Kidney tubule cell (primary cell): ENCODE measurements at regions not wholly inside any gene's neighbourhood (a gene's known extent, or its start where the extent isn't known, plus 50 kb on each side); places are given as distances from the start of the nearest gene placed in this dataset.
A peak's percentile ranks its signal among the peaks of the same experiment; 100 is the strongest.

Experiments
- DNase-seq: peaks from one replicate; pipeline ENCODE4 v3.0.0-alpha.2; 2018; ENCODE audit warnings: low spot score

DNA sequence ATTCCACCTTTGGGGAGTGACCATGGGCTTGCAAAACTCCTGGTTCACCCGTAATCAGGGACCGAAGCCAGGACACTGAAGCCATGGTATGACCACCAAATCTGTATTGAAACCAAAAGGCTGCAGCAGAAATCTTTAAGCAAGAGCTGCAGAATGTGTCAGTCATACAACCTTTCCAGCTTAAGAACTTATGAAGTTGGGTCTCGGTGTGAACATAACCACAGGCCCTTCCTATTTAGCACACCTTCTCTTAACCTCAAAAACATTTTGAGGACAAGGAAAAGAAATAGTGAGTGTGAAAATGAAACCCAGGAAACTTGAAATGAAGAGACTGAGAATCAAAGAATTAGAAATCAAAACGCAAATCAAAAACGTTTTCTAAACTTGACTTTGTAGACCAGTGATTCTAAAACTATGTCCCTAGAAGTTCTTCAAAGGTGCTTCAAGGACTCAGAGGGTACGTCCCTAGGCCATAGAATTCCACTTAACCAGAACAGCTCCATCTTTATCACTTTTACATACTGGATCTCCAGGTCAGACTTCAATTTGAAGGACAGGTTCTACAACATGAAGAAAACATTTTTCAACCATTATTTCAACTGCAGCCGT lies 231.6 kb upstream of the GRIP1 start:
- no peak for DNase-seq

DNA sequence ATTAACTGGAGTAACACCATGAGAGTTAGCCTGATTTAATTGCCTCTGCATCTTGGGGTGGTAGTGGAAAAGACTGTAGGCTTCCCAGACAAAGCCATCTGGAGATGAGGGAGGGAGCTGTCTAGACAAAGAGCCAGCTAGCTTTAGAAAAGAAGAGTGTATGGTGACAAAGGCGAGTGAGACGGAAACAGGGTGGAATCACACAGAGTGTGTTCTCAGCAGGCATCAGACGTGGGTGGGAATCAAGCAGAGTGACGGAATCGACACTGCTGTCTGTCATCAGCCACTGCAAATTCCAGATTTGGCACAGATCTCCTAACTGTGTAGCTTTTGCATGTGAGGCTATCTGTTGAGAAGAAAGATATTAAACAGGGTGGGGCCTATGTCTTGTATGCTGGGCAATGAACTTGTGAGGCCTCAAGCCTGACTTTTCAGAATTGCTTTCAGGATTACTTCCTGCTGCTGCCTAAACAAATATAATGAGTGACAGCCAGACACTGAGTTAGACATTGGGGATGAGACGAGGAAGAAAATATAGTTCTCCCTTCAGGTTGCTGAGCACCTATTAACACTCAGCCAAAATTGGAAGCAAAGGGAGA lies 236.5 kb upstream of the GRIP1 start:
- no peak for DNase-seq

DNA sequence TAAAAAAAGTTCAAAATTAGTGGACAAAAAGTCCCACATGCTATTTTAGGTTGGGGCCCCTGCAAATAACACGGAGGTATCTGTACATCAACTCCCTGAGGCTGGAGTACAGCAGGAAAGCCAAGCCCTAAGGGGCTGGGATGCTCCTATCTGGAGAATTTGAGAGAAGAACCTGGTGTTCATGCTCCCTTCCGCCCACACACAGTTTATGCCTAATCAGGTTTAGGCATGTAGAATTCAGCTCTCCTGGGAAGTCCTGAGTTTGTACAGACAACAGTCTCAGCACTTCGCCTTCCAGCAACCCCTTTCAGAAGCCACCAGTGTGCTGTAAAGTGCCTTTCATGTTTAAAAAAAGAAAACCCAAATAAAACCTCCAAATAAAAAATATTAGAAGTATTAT lies 237.3 kb upstream of the GRIP1 start:
- DNase-seq = no peak

DNA sequence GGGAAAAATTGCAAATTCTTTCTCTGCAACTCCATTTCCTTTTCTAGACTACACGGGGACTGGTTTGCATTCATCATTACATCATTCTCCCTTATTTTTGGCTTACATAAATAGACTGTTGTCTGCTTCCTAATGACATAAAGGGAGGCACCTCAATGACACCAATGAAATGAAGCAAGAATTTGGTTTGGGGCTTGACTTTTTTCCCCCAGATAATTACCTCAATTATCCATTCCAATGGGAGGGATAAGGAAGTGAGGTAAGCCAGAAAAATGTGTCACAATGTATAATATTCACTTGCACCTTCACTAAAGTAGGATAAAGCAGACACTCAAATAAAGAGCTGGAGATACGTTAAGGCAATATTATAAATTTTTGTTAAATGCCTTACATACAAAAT lies 240.6 kb upstream of the GRIP1 start:
- no peak for DNase-seq

DNA sequence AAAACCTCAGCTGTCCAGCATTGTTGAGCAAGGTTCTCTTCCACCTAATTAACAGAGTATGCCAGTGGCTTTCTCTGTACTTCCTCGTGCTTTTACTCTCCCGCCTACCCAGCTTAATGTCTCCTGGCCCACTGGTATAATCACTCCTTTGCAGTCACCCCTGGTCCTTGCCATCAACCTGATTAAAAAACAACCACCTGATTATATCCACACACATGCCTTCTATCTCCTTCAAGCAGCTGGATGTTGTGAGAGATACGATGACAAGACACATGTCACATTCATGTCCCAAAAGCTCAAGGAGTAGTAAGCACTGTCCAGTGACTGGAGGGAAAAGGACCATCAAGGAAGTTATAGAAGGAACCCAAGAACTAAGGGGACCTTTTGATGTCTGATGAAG lies 241.3 kb upstream of the GRIP1 start:
- no peak for DNase-seq

DNA sequence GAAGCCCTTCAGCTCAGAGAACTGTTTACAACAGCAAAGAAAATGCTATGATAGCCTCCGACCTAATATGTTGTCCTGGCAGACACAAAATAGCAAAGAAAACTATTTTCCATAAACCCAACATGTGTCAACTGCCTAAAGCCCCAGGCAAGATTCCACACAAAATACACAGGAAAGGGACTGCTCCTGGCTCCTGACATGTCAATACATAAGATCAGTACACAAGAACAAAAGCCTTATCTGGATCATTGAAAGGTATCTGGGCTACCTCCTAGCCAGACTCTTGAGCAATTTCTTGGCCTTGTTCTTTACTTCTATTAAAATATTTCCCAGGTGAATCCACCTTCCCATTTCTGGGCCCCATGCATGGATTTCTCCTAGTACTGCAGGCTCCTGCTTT lies 242.3 kb upstream of the GRIP1 start:
- no peak for DNase-seq

DNA sequence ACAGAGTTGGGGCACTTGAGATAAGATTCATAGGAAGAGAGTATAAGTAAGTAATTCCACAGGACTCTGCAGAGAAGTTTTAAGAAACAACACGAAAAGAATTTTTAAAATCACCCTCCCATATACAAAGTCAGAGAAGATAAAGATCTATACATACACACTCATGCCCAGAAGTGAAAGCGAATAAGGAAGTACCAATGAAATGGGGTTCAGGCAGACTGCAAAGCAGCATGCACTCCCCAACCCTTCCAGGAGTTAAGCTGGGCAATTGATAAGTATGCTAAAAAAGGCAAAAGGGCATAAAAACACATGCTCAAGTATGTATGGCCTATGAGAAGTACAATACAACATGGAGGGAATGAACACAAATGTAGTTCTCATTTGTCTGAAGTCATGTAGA lies 246.2 kb upstream of the GRIP1 start:
- no peak for DNase-seq

DNA sequence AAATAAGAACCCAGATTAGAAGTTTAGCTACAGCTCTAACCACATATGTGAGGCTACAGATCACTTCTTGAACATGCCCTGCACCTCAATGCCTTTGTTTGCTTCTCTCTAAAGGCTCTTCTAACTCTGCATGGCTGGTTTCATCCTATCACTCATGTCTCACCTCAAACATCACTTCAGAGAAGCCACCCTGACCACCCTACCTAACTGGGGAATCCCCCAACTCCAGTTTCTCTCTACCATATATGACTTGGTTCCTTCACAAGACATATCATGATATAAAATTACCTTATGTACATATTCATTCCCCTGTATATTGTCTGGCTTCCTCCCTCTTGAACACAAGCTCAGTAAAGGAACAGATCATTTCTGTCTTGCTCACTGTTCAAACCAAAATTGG lies 250.2 kb upstream of the GRIP1 start:
- DNase-seq = no peak

DNA sequence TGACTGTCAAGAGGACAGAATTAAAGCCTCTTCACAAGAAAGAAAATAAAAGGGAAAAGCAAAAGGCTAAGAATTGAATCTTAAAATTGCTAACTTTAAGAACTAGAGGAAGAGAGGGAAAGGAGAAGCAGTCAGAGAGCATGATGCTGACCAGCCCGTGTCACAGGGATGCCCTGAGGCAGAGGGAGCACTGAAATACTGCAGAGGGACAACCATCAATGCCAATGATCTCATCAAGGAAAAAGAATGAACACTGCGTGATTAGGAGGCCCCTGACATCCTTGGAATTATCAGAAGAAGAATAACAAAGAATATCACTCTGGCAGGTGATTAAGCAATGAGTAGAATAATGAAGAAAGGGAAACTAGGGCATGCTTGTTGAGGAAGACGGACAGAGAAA lies 252.2 kb upstream of the GRIP1 start:
- DNase-seq = no peak

DNA sequence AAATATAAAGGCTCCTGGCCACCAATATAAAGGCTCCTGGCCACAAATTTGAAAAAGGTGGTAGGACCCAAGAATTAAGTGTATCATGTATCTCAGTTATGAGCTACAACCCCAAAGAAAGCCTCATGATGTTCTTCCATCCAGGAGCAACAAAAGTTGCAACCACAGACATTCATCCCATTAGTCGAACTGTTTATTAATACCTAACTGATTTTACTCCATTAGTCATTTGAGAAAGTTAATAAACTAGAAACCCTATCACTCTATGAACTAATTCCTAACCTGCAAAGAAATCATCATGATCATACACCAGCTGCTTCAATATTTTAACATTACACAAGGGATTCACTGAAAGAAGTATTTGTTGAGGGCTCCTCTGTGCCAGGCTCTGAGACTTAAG lies 253.2 kb upstream of the GRIP1 start:
- DNase-seq = peak; percentile 62

DNA sequence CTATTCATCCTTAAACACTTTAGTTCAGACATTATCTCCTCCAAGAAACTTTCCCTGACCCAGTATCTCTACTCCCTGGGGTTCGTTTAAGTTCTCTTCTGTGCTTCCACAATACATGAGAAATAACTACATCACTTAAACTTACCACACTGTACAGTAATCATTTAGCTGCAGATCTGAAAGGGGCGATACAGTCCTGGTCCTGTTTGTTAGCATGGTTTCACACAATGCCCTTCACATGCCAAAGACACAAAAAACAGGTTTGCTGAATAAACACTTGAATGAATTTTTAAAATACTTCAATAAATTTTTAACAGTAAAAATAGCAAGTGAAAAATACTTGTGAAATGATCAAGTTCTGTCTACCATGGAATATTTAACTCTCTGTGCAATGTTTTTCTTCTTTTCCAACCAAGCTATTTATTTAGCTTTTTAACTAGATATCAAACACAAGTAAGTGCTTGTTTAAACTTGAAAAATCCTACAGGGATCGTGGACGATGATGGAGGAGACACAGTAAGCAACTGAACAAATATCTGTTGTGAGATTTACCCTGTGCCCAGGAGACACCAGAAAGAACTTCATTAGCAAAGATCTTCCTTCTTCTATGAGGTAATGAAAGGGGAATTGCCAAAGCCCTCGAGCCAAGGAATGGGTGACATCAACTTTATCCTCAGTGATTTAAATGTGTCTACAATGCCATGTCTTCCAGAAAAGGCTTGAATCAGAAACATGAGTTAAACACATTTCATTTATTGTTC lies 255.6 kb upstream of the GRIP1 start:
- no peak for DNase-seq

DNA sequence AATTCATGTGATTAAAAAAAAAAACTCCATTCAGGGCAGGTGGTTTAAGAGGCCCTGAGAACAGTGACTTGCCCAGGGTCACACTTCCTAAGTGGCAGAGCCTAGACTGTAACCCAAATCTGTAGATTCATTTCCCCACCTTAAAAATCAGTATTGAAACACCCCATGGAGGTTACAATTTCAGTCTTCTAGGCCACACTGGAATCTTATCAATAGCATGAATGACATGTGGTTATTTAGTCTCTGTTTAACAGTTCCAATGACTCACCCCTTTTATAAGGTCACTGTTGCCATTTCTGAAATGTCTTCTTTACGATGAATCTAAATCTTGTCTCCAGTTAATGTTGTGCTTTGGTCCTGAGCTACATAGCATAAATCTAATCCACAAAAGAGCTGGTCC lies 262.3 kb upstream of the GRIP1 start:
- no peak for DNase-seq

DNA sequence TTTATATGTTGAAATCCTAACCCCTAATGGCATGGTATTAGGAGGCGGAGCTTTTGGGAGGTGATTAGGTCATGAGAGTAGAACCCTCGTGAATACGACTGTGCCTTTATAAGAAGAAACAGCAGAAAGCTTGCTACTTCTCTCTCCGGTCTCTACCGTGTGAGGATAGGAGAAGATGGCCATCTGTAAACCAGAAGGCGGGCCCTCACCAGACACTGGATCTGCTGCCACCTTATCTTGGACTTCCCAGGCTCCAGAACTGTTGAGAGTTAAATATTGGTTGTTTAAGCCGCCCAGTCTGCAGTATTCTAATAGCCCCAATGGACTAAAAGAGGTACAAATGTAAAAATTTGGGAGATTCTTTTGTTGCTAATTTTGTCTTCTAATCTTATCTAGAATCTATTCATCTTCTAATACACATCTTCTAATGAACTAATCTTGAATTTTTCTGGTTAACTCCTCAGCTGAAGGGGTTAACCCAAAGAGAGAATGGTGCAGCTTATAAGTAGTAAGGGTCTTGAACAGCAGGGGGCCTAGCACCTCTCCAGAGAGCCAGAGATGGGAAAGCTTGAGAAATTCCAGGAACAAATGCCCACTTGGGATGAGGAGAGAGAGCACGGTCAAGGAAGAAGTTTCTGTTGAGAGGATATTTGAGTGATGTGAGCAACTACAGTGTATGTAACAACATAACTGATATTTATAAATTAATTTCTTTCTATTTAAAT lies 264.0 kb upstream of the GRIP1 start:
- DNase-seq = no peak

DNA sequence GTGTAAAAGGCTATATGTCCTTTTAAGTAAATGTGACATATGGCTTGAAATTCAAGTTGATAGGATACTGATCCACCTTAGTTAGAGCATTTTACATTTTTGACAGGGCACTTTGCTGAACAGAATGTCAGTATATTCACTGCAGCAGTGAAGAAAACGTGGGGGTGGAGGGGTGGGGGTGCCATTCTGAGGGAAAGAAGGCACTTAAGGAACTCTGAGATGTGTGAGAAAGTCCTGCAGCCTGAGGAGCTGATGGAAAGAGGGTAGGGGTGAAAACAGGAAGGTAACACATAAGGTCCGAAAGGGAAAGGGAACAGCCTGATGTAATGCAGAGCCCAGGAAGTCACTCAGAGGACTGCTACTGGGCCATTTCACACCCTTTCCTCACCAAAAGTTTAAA lies 265.5 kb upstream of the GRIP1 start:
- no peak for DNase-seq

DNA sequence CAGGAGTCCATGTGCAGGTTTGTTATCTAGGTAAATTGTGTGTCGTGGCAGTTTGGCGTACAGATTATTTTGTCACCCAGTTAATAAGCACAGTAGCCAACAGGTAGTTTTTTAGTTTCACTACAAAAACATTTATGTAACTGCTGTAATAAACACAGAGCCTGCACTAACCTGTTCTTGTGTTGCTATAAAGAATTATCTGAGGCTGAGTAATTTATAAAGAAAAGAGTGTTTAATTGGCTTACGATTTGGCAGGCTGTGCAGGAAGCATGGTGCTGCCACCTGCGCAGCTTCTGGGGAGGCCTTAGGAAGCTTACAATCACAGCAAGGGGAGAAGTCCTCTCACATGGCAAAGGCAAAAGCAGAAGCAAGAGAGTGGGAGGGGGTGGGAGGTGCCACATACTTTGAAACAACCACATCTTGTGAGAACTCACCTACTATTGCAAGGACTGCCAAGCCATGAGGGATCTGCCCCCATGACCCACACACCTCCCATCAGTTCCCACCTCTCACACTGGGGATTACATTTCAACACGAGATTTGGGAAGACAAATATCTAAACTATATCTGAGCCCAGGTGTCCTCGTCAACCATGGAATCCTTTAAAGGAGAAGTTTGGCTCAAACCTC lies 266.4 kb upstream of the GRIP1 start:
- no peak for DNase-seq

DNA sequence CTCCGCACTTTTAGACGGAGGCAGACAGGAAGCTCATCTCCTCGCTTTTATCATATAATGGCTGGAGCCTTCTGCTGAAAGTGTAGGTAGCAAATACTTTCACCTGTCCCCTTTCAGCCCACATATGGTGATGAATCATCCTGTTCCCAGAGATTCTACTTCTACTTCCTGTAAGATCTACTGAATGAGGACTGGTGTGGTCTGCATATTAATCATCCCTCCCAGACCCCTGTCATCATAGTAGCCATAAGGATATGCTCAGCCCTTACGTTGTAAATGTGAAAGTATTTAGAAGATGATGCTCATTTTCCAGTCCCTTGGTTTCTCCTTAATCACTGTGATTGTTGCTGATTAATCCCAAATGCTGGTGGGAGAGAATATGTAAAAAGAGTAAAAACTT lies 268.2 kb upstream of the GRIP1 start:
- DNase-seq = peak; percentile 59

DNA sequence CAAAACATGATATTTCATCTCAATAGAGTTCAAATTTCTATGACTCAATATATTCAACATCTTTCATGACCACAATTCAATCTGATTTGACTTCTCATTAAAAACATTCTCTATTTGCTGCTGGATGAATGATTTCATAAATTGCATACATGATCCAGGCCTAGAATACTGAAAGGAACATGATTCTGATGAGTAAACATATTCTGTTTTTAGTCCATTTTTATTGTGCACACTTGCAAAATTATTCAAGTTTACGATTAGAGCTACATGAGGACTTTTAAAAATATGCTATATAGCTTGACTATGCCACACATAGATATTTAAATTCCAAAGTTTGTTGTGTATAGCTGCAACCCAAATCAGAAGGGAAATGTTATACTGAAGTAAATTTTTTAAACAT lies 273.8 kb upstream of the GRIP1 start:
- DNase-seq = no peak

DNA sequence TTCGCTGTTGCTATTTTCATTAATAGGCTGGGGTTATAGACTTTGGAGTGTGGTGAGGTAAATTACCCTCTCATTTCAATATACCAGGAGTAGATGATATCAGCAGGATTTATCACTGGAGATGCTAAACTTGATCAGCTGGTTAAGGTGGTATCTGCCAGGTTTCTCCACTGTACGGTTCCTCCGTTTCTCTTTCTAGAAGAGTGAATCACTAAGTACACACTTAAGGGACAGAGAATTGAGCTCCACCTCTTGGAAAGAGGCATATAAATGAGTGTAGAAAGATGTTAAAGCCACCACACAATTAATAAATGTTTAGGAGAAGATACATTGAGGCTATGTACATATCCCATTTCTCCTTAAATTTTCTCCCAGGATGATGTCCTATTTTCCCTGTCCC lies 277.4 kb upstream of the GRIP1 start:
- no peak for DNase-seq

DNA sequence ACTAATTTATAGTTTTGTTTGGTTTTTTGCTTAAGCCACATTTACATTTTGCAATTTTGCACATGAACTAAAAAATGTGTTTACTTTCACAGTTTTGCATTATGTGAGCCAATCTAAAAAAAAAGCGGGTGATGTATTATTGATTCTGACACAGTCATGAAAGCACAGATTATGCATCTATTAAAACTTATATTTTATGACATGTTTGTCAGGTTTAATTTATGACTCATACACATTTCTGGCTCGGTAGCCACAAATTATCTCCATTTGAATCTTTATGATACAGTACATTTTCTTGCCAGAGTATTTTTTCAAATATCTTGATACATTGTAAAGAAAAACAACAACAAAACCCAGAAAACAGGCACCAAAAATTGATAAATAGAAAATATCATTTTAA lies 280.4 kb upstream of the GRIP1 start:
- DNase-seq = no peak

DNA sequence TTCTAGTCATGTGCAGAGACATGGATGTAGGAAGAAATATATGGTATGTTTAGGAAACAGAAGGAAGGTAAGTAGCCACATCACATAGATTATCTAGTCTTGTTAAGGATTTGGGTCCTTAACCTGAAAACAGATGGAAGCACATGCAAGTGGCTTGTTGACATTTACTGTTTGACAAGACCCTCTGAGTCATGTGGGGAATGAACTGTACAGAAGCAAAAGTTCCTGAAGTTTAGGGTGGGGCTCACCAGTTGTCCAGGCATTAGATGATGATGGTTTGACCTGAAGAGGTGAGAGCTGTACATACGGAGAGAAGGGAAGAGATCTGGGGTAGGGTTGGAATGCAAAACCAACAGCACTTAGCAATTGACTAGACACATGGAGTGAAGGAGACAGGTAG lies 281.1 kb upstream of the GRIP1 start:
- DNase-seq = no peak

DNA sequence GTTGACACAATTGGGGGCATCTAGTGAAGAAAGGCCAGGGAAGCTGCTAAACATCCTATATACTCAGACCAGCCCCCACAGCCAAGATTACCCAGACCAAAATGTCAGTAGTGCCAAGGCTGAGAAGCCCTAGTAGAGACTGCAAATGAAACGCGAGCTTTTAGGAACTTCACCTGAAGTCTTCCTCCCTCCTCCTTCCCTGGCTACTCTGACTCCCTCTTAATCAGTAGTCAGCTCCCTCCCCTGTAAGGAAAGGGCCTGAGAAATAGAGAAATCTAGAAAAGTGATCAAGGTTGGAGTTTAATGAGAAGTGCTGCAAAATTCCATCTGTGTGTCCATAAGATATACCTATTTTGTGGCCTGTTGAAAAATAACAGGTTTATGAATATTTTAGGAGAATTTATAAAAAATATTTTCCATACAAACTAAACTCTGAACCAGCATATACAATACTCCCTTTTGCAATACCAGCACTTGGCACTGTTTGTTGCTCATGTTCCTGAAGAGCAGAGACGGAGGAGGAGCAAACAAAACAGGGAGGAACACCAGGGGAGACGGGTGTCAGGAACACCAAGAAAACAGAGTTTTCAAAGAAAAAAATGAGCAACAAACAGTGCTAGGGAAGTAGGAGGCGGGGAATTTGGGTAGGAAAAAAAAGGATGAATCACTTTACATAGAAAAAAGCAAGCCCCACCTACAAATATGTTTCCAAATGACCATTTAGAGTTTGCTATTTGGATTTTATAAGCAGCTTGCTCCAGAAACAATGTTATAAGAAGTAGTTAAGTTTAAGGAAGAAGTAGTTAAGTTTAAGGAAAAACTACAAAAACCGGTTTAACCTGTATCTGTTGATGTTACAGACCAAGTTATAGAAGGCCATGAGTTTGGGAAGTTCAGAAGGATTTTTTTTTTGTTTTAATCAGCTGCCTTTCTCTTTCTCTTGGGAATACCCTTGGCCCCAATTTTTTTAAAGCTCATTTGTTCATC lies 282.1 kb upstream of the GRIP1 start:
- DNase-seq = no peak
